ENCODE measurements at regions not wholly inside any gene's neighbourhood (a gene's known extent, or its start where the extent isn't known, plus 50 kb on each side); places are given as distances from the start of the nearest gene placed in this dataset.
"Not testable (repeated sequence)": the region's sequence is repeated elsewhere in the genome, so short reads cannot be mapped to it uniquely, and the experiment has no call there.

- H3K27ac Mint-ChIP-seq: no peak overlapping the region
- no peak overlapping the region for H3K4me3 Mint-ChIP-seq
- H3K4me1 Mint-ChIP-seq: no peaks in the 10 kb centered on the region
- Histone ChIP-seq H4K20me1 (ENCODE audit: insufficient read depth, low read length) (no peaks in the 10 kb centered on the region), H2AFZ (ENCODE audit: insufficient read depth, low read depth, low read length, poor library complexity, severe bottlenecking) (no peak overlapping the region), H3K27me3 (ENCODE audit: control insufficient read depth in 2 of 2, insufficient read depth in 2 of 2, low read length in 2 of 2) (no peaks in the 10 kb centered on the region), H3K9me3 (replicated peaks in 1 of 2; ENCODE audit: control insufficient read depth in 1 of 2, insufficient read depth in 1 of 2, low read length in 2 of 2) (no peaks in the 10 kb centered on the region), H3K9ac (ENCODE audit: insufficient read depth, low read length, poor library complexity, severe bottlenecking) (no peak overlapping the region), H3K4me1 (ENCODE audit: control insufficient read depth in 1 of 2, insufficient read depth in 2 of 2, low read length in 2 of 2) (no peaks in the 10 kb centered on the region), H3K4me3 (replicated peaks in 1 of 3; ENCODE audit: low read depth in 2 of 3, low read length in 3 of 3) (no peak overlapping the region), H3K79me2 (ENCODE audit: insufficient read depth, low read length) (no peaks in the 10 kb centered on the region), H3K27ac (ENCODE audit: low read depth in 1 of 2, low read length in 2 of 2) (no peak overlapping the region), H3K4me2 (replicated peaks; ENCODE audit: extremely low read depth, low read length, poor library complexity, severe bottlenecking) (no peak overlapping the region), H3K36me3 (replicated peaks in 1 of 2; ENCODE audit: control insufficient read depth in 1 of 2, insufficient read depth in 2 of 2, low read length in 2 of 2) (no peaks in the 10 kb centered on the region)
- no peaks in the 10 kb centered on the region for H3K27me3 Mint-ChIP-seq (ENCODE audit: low read depth in 3 of 3)
- no peaks in the 10 kb centered on the region for H3K9me3 Mint-ChIP-seq
- intact Hi-C loops (cut with micrococcal nuclease): no loop called here
- no peak for TF ChIP-seq CTCF (IDR thresholded peaks at IDR 0.05)
- DNase-seq: no peak
- no CpG with 5 or more reads among the region's 1 CpG for WGBS (ENCODE audit: insufficient coverage)
- no peaks in the 10 kb centered on the region for H3K36me3 Mint-ChIP-seq
These were observed 898.6 kb downstream of the AMY1C start for GRCh38 chr1:104648269-104648691.

- DNase-seq; intact Hi-C loops (cut with micrococcal nuclease); H3K27ac ChIP-seq (ENCODE audit: low read depth in 1 of 2, low read length in 2 of 2); H3K27me3 Mint-ChIP-seq (ENCODE audit: low read depth in 3 of 3); H3K9me3 ChIP-seq (replicated peaks in 1 of 2; ENCODE audit: control insufficient read depth in 1 of 2, insufficient read depth in 1 of 2, low read length in 2 of 2); H3K36me3 Mint-ChIP-seq; H2AFZ ChIP-seq (ENCODE audit: insufficient read depth, low read depth, low read length, poor library complexity, severe bottlenecking); H4K20me1 ChIP-seq (ENCODE audit: insufficient read depth, low read length); H3K79me2 ChIP-seq (ENCODE audit: insufficient read depth, low read length); H3K9me3 Mint-ChIP-seq; H3K4me3 Mint-ChIP-seq; H3K4me1 Mint-ChIP-seq; H3K27me3 ChIP-seq (ENCODE audit: control insufficient read depth in 2 of 2, insufficient read depth in 2 of 2, low read length in 2 of 2); H3K4me3 ChIP-seq (replicated peaks in 1 of 3; ENCODE audit: low read depth in 2 of 3, low read length in 3 of 3); H3K27ac Mint-ChIP-seq; H3K4me2 ChIP-seq (replicated peaks; ENCODE audit: extremely low read depth, low read length, poor library complexity, severe bottlenecking); H3K9ac ChIP-seq (ENCODE audit: insufficient read depth, low read length, poor library complexity, severe bottlenecking); H3K36me3 ChIP-seq (replicated peaks in 1 of 2; ENCODE audit: control insufficient read depth in 1 of 2, insufficient read depth in 2 of 2, low read length in 2 of 2); H3K4me1 ChIP-seq (ENCODE audit: control insufficient read depth in 1 of 2, insufficient read depth in 2 of 2, low read length in 2 of 2): not testable (repeated sequence)
- WGBS (ENCODE audit: insufficient coverage): 92% methylated on average over 16 of the region's 24 CpGs
These were observed 914.7 kb downstream of the AMY1C start for GRCh38 chr1:104664374-104664773.
